ENCODE measurements at regions not wholly inside any gene's neighbourhood (a gene's known extent, or its start where the extent isn't known, plus 50 kb on each side); places are given as distances from the start of the nearest gene placed in this dataset.
"Not testable (repeated sequence)": the region's sequence is repeated elsewhere in the genome, so short reads cannot be mapped to it uniquely, and the experiment has no call there.

GRCh38 chr6:28657769-28658465 lies 132.2 kb downstream of the GPX5 start:
- no peak for DNase-seq (ENCODE audit: low read depth, low spot score)

GRCh38 chr6:28658475-28659249 lies 133.0 kb downstream of the GPX5 start:
- no peak for DNase-seq (ENCODE audit: low read depth, low spot score)

GRCh38 chr6:28659250-28659566 lies 133.5 kb downstream of the GPX5 start:
- DNase-seq (ENCODE audit: low read depth, low spot score): no peak

GRCh38 chr6:28661097-28661713 lies 135.5 kb downstream of the GPX5 start:
- no peak for DNase-seq (ENCODE audit: low read depth, low spot score)

- DNase-seq (ENCODE audit: low read depth, low spot score): no peak
Observed at GRCh38 chr6:28664870-28665396, 139.3 kb downstream of the GPX5 start.

GRCh38 chr6:28673417-28673786 lies 147.7 kb downstream of the GPX5 start:
- no peak for DNase-seq (ENCODE audit: low read depth, low spot score)

- DNase-seq (ENCODE audit: low read depth, low spot score): no peak
Observed at GRCh38 chr6:28673787-28674671, 148.3 kb downstream of the GPX5 start.

GRCh38 chr6:28675600-28675999 lies 149.9 kb downstream of the GPX5 start:
- no peak for DNase-seq (ENCODE audit: low read depth, low spot score)

GRCh38 chr6:28682542-28682941 lies 156.9 kb downstream of the GPX5 start:
- DNase-seq (ENCODE audit: low read depth, low spot score): no peak

- DNase-seq (ENCODE audit: low read depth, low spot score): not testable (repeated sequence)
Observed at GRCh38 chr6:28682956-28683685, 157.4 kb downstream of the GPX5 start.

GRCh38 chr6:28683945-28684538 lies 158.4 kb downstream of the GPX5 start:
- DNase-seq (ENCODE audit: low read depth, low spot score): no peak

GRCh38 chr6:28685960-28686359 lies 160.3 kb downstream of the GPX5 start:
- DNase-seq (ENCODE audit: low read depth, low spot score): not testable (repeated sequence)

- DNase-seq (ENCODE audit: low read depth, low spot score): peak; percentile 38
Observed at GRCh38 chr6:28686446-28687027, 160.9 kb downstream of the GPX5 start.

GRCh38 chr6:28687309-28687981 lies 161.8 kb downstream of the GPX5 start:
- DNase-seq (ENCODE audit: low read depth, low spot score): not testable (repeated sequence)

- DNase-seq (ENCODE audit: low read depth, low spot score): not testable (repeated sequence)
Observed at GRCh38 chr6:28691991-28692390, 166.3 kb downstream of the GPX5 start.

GRCh38 chr6:28693033-28693750 lies 167.5 kb downstream of the GPX5 start:
- DNase-seq (ENCODE audit: low read depth, low spot score): no peak

GRCh38 chr6:28693751-28694443 lies 168.2 kb downstream of the GPX5 start:
- DNase-seq (ENCODE audit: low read depth, low spot score): no peak

- DNase-seq (ENCODE audit: low read depth, low spot score): no peak
Observed at GRCh38 chr6:28695715-28696114, 170.0 kb downstream of the GPX5 start.

Measured in activated CD4-positive, CD25-positive, alpha-beta regulatory T cell treated with anti-CD3 and anti-CD28 coated beads, Interleukin-2, amount 50 U/mL, for 16 hours (primary cell).